Sigmoid colon (tissue), 4 donors: ENCODE measurements at regions not wholly inside any gene's neighbourhood (a gene's known extent, or its start where the extent isn't known, plus 50 kb on each side); places are given as distances from the start of the nearest gene placed in this dataset.

Experiments used
- EP300 ChIP-seq, 4 donors: sonication (generic); formaldehyde crosslinking; IDR thresholded peaks; one replicate each; pipeline ENCODE4 v1.6.1; 2017; ENCODE audit warnings: antibody characterized with exemption in 4 of 4
- TF ChIP-seq, protein P1 (sequence below), 4 experiments: fragments of 450-650 bp in 3 of 4; fragments of 200-600 bp in 1 of 4; IDR thresholded peaks; one replicate each; pipeline ENCODE4 v1.5.1; 2016 to 2019; ENCODE audit warnings: antibody characterized with exemption in 4 of 4, mild to moderate bottlenecking in 3 of 4, moderate library complexity in 2 of 4

GRCh38 chr7:156558198-156558597 lies 82.4 kb upstream of the RNF32 start:
- TF ChIP-seq, protein P1, sequence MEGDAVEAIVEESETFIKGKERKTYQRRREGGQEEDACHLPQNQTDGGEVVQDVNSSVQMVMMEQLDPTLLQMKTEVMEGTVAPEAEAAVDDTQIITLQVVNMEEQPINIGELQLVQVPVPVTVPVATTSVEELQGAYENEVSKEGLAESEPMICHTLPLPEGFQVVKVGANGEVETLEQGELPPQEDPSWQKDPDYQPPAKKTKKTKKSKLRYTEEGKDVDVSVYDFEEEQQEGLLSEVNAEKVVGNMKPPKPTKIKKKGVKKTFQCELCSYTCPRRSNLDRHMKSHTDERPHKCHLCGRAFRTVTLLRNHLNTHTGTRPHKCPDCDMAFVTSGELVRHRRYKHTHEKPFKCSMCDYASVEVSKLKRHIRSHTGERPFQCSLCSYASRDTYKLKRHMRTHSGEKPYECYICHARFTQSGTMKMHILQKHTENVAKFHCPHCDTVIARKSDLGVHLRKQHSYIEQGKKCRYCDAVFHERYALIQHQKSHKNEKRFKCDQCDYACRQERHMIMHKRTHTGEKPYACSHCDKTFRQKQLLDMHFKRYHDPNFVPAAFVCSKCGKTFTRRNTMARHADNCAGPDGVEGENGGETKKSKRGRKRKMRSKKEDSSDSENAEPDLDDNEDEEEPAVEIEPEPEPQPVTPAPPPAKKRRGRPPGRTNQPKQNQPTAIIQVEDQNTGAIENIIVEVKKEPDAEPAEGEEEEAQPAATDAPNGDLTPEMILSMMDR (IDR thresholded peaks at IDR 0.05), result no peak
- no peak for TF ChIP-seq EP300 (IDR thresholded peaks at IDR 0.05)
